SKM-1 treated with dmso at 0.1 percent for 144 hours (cell line): ENCODE measurements at regions not wholly inside any gene's neighbourhood (a gene's known extent, or its start where the extent isn't known, plus 50 kb on each side); places are given as distances from the start of the nearest gene placed in this dataset.

Experiments
- DNase-seq: peaks from one replicate; lab custom pipeline; 2025; ENCODE audit not compliant: unreplicated experiment; lab: John Stamatoyannopoulos, UW

- DNase-seq, result no peak
Measured at GRCh38 chr2:128797533-128797932, 478.9 kb upstream of the HS6ST1 start.

DNA sequence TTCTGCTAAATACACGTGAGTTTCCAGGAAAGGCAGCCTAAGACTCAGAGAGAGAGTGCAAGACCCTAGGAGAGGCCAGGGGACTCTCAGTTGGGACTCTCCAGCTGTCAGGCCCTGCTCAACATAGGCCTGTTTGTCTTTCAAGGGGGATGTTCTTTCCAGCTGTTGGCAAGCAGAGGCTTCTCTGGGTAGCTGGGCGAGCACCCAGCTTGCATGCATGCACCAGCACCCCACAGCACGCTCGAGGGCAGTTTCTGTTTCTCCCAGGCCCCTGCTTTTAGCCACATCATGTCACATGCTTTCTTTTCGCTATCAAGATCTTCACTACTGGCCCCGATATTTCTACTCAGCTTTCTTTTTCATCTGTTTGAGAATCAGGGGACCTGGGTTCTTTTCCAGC, 479.3 kb upstream of the HS6ST1 start:
- no peak for DNase-seq

DNA sequence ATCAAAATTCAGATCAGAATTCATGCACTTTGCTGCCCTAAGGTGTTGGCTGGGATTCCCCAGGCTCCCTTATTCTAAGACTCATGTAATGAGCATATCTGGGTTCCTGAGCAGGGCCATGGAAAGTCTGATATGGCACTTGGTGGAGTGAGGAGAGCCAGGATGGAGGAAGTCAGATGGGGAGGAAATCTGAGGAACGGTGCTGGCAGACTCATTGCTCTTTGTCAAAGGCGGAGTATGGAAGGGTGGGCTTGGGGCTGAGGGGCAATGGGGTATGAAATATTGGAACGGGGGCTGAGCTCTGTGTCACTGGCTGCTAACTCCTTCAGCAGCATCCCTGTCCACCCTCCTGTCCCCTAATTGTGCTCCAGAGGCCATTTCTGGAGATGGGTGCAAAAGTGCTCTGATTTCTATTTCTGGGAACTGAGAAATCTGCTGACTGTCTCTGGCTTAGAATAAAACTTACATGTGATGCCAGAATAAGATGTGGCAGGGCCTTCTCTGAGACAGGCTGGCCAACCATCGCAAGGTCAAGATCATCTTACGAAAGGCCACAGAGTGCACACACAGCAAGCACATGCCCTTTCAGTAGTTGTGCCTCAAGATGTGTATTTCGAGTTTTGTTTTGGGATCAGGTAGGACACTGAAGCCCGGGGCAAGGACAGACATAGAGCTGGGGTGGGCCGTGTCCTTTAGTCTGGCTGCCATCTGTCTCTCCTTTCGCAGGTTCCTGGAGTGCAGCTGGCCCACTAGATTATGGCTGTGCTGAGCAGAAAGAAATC, 480.0 kb upstream of the HS6ST1 start:
- DNase-seq, result no peak

- DNase-seq, result no peak
Measured at GRCh38 chr2:128799284-128799552, 480.6 kb upstream of the HS6ST1 start.

DNA sequence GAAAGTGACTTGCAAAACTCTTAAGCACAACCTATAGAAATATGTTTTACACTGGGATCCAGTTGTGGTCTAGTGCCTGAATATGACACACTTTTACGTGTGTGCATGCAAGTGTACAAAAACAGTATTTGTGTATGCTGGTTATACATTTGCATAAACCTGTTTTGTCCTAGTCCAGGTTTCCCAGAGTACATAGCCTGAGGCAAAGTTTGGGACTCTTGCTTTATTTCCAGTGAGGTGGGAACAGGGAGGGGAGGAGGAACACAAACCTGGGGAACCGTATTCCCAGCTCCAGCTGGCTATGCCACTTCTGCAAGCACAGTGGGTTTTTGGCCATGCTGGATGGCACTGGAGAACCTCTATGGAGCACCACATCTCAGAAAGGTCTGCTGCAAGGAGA, 481.1 kb upstream of the HS6ST1 start:
- no peak for DNase-seq

GRCh38 chr2:128801576-128801975, 482.9 kb upstream of the HS6ST1 start:
- no peak for DNase-seq

DNA sequence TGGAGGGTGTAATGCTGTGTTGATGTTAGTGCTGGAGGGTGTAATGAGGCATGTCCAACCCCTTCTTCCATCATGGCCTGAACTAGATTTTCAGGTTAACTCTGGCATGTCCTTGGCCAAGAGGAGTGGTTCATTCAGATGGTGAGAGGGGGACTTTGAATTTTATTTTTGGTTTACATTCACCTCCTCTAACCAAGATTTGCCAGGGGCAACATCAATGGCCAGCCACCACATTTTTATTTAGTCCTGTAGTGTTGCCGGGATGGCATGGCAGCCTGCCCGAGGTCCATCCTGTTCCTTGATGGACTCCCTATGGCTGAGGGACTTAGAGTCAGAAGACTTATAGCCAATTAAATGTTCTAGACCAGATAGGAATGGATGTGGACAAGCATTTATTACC, 484.6 kb upstream of the HS6ST1 start:
- no peak for DNase-seq

DNA sequence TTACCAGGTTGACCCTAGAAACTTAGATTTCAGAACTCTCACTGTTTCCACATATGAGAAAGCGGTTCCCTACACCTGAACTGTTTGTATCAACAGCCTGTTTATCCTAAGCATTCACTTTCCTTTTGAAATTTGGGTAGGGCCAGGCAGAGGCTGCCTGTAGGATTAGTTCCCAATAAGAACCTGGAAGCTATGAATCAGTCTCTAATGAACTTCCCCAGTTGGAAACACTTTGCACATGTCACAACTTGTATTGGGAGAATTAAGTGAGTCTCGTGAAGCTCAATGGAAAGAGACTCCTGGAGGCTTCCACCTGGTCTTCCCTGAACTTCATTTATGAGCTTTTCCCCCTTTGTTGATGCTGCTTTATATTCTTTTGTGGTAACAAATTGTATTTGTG, 486.6 kb upstream of the HS6ST1 start:
- no peak for DNase-seq

- no peak for DNase-seq
Measured at GRCh38 chr2:128805918-128806317, 487.2 kb upstream of the HS6ST1 start.

GRCh38 chr2:128807317-128807716, 488.6 kb upstream of the HS6ST1 start:
- no peak for DNase-seq

DNA sequence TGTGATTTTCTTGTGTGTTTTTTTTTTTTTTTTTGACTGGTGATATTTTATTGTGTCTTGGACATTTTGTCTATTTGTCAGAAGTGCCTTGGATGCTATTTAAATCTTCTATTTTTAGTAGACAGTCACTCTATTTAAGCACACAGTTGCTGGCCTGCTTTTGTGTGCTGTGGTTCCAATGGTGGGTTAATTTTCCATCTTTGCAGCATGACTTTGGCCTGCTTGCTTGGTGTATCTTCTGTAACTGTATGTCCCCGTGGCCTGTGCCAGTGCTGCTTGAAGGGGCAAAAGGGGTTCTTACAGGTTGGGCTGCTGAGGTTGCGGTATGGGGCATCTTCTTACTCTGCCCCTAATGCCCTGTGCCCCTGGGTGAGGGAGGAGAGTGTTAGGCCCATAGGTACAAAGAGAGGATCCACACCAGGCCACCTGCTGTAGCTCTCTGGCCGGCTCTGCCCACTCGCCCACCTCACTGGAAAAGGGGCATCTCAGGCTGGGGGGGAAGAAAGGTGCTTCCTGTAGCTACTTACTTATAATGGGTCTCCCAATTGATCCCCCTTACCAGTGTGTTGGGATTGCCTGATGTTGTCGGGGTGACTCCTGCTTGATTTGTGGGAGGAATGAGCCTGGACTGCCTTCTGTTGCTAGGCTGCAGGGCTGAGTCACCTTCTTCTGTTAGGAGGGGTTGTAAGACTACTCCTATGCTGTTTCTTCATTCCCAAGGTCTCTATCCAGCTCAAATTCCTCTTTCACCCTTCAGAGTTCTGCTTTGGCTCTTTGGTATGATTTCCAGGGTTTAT, 490.0 kb upstream of the HS6ST1 start:
- DNase-seq, result no peak

- no peak for DNase-seq
Measured at GRCh38 chr2:128809259-128809636, 490.6 kb upstream of the HS6ST1 start.

DNA sequence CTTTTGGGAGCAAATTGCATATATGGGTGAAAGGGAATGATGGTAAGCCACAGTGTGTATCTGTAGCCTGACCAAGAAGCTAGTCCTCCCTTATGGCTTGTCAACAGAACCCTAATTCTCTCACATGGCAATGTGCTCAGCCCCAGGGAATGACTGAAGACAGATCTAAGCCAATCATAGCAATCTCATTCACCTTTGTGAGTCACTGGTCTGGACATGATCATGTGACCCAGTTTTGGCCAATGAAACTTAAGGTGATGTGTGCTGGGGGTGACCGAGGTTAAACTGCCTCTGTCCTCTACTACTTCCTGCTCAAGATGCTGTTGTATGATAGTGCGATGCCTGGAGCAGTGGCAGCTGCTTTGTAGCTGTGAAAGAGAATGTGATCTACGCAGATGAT, 491.2 kb upstream of the HS6ST1 start:
- no peak for DNase-seq

DNA sequence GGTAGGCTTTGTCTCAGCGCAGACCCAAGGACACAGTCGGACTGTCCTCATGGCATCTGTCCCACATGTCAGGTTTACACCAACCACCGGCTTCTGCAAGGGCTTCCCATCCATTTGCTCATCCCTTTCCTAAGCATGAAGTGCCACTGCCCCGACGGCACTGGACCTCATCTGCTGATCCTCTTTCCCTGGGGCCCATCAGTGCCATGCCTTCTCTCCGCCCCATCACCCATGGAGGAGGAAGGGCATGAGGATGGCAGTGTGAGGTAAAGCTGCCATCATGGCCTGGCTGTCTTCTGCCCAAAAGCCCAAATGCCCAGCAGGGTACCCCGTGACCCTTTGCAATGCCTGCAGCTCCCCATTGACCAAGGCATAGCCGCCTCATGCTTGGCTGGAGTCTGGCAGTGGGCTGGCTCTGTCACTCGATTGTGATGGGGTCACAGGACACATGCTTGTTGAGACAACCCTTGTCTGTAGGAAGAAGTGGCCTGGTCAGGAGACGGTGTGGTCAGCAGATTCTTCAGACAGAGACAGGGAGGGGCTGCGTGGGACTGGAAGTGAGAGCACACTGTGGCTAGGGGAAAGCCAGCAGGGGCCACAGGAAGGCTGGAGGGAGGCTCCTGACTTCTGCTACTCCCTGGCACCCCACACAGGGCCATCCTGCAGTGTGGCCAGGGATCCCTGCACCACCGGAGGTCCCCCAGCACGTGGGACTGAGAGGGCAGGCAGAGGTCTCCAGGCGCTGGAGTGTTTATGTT, 493.7 kb upstream of the HS6ST1 start:
- no peak for DNase-seq

DNA sequence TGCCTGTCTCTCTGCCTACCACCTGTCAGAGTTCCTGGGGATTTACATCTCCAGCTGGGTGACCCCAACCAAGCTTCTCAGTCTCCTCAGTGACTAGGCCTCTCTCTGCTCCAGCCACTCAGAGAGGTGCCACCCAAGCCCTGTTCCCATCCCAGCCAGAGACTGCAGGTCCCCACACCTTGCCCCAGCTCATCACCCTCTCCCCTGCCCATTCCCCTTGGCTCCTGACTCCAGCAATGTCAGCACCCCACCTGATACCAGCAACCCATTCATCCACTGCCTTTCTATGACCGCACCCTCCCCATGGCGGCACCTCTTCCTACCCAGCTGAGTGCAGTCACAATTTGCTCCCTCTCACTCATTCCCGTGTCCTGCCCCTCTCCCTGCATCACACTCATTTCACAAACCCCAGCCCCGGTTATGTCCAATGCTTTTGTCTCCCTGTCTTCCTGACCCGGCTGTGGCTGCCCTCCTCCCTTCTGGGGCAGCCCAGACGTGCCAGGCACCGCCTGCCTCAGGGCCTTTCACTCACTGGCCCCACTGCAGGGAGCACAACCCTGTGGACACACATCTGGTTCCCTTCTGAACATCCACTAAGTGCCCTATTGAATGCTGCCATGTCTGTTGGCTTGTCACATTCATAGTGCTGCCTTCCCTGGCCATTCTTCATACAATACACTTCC, 494.8 kb upstream of the HS6ST1 start:
- no peak for DNase-seq

- no peak for DNase-seq
Measured at GRCh38 chr2:128815248-128815647, 496.6 kb upstream of the HS6ST1 start.

- no peak for DNase-seq
Measured at GRCh38 chr2:128817171-128817570, 498.5 kb upstream of the HS6ST1 start.

DNA sequence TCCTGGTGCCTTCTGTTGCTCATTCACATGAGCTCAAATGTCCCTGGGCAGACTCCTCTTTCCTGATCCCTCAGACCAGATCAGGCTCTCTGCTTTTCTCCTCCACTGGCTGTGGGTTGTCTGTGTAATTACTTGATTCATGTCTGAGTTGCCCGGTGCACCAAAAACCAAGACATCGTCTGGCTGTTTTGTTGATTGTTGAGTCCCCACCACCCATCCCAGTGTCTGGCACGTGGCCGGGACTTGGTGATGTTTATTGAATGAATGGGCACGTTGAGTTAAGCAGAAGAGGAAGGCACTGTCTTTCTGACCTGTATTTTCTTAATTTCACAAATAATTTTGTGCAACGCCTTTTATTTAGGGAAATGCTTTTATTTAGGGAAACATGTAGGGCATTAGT, 499.1 kb upstream of the HS6ST1 start:
- DNase-seq, result no peak

- DNase-seq, result no peak
Measured at GRCh38 chr2:128818248-128818647, 499.6 kb upstream of the HS6ST1 start.

DNA sequence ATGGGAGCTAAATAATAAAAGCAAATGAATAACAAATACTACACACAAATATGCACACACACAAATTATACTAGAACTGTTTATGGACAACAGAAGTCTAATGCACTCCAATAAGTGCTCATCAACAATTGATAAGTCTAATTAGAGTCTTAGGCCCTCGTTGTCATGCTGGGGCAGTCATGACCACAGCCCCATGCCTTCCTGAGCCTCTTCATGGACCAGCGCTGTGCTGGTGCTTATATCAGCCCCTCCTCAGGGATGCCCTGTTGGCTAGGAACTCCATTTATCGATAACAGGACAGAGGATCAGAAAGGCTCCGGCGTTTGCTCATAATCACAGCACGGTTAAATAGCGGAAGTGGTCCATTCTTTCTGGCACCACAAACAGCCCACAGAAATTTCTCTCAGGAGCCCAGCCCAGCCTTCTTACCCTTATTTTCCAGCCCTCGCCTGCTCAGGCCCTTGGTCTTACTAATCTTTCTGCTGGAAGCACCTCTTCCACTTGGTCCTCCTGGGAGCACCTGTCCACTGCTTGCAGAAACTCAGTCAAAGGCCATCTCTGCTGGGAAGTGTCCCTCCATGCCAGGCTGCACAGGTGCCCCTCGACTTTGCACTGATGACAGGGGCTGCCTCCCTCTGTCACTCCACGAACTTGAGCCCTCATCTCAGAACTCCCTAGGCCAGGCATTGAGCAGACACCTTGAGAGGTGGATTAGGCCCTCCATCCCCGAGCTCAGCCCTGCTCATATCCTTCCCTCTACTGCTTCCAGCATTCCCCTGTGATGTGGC, 500.2 kb upstream of the HS6ST1 start:
- no peak for DNase-seq

GRCh38 chr2:128820452-128820851, 501.8 kb upstream of the HS6ST1 start:
- DNase-seq, result no peak
